WERI-Rb-1 (cell line): ENCODE measurements at regions not wholly inside any gene's neighbourhood (a gene's known extent, or its start where the extent isn't known, plus 50 kb on each side); places are given as distances from the start of the nearest gene placed in this dataset.

Experiments used
- DNase-seq: peaks from one replicate; pipeline ENCODE4 v3.0.0-alpha.2; 2020
- H3K27ac ChIP-seq: fragments of 250-450 bp; sonication (Bioruptor Pico); 2 replicates; pipeline ENCODE4 v1.5.1; 2020; ENCODE audit warnings: mild to moderate bottlenecking, moderate library complexity
- H3K27me3 ChIP-seq: fragments of 250-450 bp; sonication (Bioruptor Pico); 2 replicates; pipeline ENCODE4 v1.5.1; 2021; ENCODE audit warnings: mild to moderate bottlenecking, low read depth, moderate library complexity; ENCODE audit not compliant: insufficient read depth, severe bottlenecking
- H3K36me3 ChIP-seq: fragments of 250-450 bp; sonication (Bioruptor Pico); 2 replicates; pipeline ENCODE4 v1.5.1; 2020; ENCODE audit warnings: mild to moderate bottlenecking, moderate library complexity
- H3K4me3 ChIP-seq: 2 replicates; pipeline ENCODE4 v1.5.1; 2011; ENCODE audit warnings: low read depth, mild to moderate bottlenecking, control low read depth, low read length
- H3K9me3 ChIP-seq: fragments of 250-450 bp; sonication (Bioruptor Pico); 2 replicates; pipeline ENCODE4 v1.5.1; 2021; ENCODE audit warnings: mild to moderate bottlenecking, moderate library complexity; ENCODE audit not compliant: severe bottlenecking
- CTCF ChIP-seq: IDR thresholded peaks from 2 replicates; pipeline ENCODE4 v1.5.1; 2011; ENCODE audit warnings: low read depth, mild to moderate bottlenecking, control low read depth, inconsistent platforms, low read length

GRCh38 chr16:72256398-72257066 is 84.6 kb upstream of the PMFBP1 start:
- no peaks in the 10 kb centered on the region for H3K36me3 ChIP-seq
- no peak for TF ChIP-seq CTCF
- no peaks in the 10 kb centered on the region for H3K9me3 ChIP-seq
- H3K27ac ChIP-seq = no peak overlapping the region
- DNase-seq = no peak
- H3K4me3 ChIP-seq = no peak overlapping the region
- H3K27me3 ChIP-seq = no peaks in the 10 kb centered on the region

- DNase-seq = no peak
- no peaks in the 10 kb centered on the region for H3K9me3 ChIP-seq
- no peaks in the 10 kb centered on the region for H3K27me3 ChIP-seq
- H3K4me3 ChIP-seq = no peak overlapping the region
- no peak for TF ChIP-seq CTCF
- H3K36me3 ChIP-seq = no peaks in the 10 kb centered on the region
- no peak overlapping the region for H3K27ac ChIP-seq
Measured at GRCh38 chr16:72255786-72256185, 83.8 kb upstream of the PMFBP1 start.

GRCh38 chr16:72247821-72248253 is 75.9 kb upstream of the PMFBP1 start:
- Histone ChIP-seq H3K27me3 (no peaks in the 10 kb centered on the region), H3K27ac (no peak overlapping the region), H3K36me3 (no peaks in the 10 kb centered on the region), H3K9me3 (no peaks in the 10 kb centered on the region), H3K4me3 (no peak overlapping the region)
- no peak for DNase-seq
- no peak for TF ChIP-seq CTCF

GRCh38 chr16:72246423-72246822 is 74.5 kb upstream of the PMFBP1 start:
- Histone ChIP-seq H3K4me3 (no peak overlapping the region), H3K9me3 (no peaks in the 10 kb centered on the region), H3K27me3 (no peaks in the 10 kb centered on the region), H3K27ac (no peak overlapping the region), H3K36me3 (no peaks in the 10 kb centered on the region)
- DNase-seq = no peak
- TF ChIP-seq CTCF = no peak

DNA sequence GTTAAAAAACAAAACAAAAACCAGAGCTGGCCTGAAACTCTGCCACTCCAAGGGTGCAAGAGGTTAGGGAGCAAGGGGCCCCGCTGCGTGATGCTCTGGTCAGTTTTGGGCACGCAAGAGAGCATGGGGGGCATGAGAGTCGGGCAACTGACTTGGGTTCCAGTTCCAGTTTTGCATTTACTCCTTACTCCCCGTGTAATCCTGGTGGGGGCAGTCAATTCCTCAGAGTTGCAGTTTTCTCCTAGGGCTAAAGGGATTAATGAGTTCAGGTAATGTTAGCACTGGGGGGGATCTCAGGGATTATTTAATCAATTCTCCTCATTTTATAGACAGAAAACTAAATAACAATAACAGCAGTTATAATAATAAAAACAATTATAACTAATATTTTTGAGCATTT is 72.9 kb upstream of the PMFBP1 start:
- Histone ChIP-seq H3K4me3 (no peak overlapping the region), H3K36me3 (no peaks in the 10 kb centered on the region), H3K27ac (no peak overlapping the region), H3K9me3 (no peaks in the 10 kb centered on the region), H3K27me3 (no peaks in the 10 kb centered on the region)
- no peak for DNase-seq
- TF ChIP-seq CTCF = peak; percentile 21; the same call in 1 of the 2 replicates

- Histone ChIP-seq H3K27ac (no peak overlapping the region), H3K9me3 (no peaks in the 10 kb centered on the region), H3K36me3 (no peaks in the 10 kb centered on the region), H3K27me3 (no peaks in the 10 kb centered on the region), H3K4me3 (no peak overlapping the region)
- peak; percentile 24 for DNase-seq
- TF ChIP-seq CTCF = no peak
Measured at GRCh38 chr16:72243621-72244020, 71.7 kb upstream of the PMFBP1 start.
